GM12865 (cell line): ENCODE measurements at regions not wholly inside any gene's neighbourhood (a gene's known extent, or its start where the extent isn't known, plus 50 kb on each side); places are given as distances from the start of the nearest gene placed in this dataset.

ENCODE experiments used
- DNase-seq: peaks from one replicate; pipeline ENCODE4 v3.0.0; 2010; ENCODE audit warnings: low read depth
- H3K4me3 ChIP-seq: 2 replicates; pipeline ENCODE4 v1.5.1; 2011; ENCODE audit warnings: mild to moderate bottlenecking, low read depth, low read length, control low read depth
- TF ChIP-seq, protein P1 (sequence below): IDR thresholded peaks from 2 replicates; pipeline ENCODE4 v1.5.1; 2011; ENCODE audit warnings: low read length, control low read depth, low read depth, inconsistent platforms; ENCODE audit not compliant: insufficient read depth; ENCODE audit errors: missing control alignments

DNA sequence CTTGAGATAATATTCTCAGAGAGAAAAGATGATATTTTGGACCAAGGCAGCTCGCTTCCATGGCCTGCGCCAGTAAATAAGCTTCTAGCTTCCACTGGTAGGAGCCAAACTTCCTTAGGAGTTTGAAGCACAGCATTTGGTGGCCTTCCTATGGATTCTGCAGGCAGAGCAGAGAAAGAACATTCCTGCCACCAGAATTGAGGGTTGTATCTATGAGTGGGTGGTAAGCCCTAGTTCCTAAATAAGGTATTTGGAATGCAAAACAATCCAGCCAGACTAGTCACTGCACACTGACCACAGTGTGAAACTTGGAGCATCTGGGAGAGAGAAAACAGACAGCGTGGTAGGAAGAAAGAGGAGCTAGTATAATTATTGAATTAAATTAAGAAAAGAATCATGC, 54.1 kb upstream of the BCAR3 start:
- H3K4me3 ChIP-seq, result no peak overlapping the region
- no peak for DNase-seq
- TF ChIP-seq, protein P1, sequence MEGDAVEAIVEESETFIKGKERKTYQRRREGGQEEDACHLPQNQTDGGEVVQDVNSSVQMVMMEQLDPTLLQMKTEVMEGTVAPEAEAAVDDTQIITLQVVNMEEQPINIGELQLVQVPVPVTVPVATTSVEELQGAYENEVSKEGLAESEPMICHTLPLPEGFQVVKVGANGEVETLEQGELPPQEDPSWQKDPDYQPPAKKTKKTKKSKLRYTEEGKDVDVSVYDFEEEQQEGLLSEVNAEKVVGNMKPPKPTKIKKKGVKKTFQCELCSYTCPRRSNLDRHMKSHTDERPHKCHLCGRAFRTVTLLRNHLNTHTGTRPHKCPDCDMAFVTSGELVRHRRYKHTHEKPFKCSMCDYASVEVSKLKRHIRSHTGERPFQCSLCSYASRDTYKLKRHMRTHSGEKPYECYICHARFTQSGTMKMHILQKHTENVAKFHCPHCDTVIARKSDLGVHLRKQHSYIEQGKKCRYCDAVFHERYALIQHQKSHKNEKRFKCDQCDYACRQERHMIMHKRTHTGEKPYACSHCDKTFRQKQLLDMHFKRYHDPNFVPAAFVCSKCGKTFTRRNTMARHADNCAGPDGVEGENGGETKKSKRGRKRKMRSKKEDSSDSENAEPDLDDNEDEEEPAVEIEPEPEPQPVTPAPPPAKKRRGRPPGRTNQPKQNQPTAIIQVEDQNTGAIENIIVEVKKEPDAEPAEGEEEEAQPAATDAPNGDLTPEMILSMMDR, result no peak

DNA sequence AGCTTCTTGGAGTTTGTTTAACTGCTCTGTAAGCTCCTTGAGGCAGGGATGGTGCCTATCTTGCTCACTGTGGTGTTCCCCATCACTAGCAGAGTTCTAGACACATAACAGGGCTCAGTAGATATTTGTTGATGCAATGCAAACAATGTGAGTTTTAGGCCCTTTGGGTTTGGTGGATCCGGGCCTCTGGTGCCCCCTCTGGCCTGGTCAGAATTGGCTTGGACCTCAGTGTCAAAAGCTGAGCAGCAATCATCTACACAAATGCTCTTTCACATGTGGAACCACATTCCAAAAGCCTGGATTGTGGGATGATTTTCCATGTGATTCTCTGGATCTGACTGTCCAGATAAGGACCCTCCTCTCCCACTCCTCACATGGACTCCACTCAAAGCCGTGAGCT, 53.4 kb upstream of the BCAR3 start:
- no peak overlapping the region for H3K4me3 ChIP-seq
- no peak for DNase-seq
- TF ChIP-seq, protein P1, result peak; percentile 34

DNA sequence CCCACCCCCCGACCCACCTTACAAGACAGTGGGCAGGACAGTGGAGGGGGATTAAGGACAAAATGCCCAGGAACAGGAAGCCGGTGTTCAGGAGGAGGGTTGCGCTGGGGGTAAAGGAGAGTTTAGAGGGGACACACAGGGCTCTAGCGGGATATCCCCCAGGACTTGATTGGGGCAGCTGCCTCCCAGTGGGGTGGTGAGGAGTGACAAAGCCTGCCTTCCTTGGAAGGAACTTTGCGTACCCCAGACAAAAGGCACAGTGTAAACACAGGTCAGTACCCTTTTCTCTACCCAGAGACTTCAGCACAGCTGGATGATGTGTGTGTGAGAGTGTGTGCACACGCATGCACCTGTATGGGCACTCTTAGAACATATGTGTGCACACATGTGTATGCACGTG, 51.7 kb upstream of the BCAR3 start:
- DNase-seq, result no peak
- no peak overlapping the region for H3K4me3 ChIP-seq
- TF ChIP-seq, protein P1, result no peak

DNA sequence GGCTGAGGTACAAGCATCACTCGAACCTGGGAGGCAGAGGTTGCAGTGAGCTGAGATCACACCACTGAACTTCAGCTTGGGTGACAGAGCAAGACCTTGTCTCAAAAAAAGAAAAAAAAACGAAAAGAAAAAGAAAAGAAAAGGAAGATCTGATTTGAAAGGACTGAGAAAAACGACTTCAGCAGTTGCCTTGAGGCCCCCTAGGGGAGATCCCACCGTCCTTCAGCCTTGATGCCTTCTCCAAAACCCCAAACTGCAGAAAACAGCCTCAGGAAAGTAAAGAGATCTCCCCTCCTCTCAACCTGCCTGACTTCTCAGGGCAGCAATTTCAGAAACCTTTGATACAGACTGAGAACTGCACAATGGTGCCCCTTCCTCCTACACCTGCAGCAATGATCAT, 50.9 kb upstream of the BCAR3 start:
- TF ChIP-seq, protein P1, result peak; percentile 30
- no peak for DNase-seq
- no peak overlapping the region for H3K4me3 ChIP-seq
